Neutrophil (primary cell): ENCODE measurements at regions not wholly inside any gene's neighbourhood (a gene's known extent, or its start where the extent isn't known, plus 50 kb on each side); places are given as distances from the start of the nearest gene placed in this dataset.

ENCODE experiments used
- H3K27ac ChIP-seq: fragments of 200-600 bp; sonication (generic); 2 replicates; pipeline ENCODE4 v1.5.1; 2016; ENCODE audit warnings: mild to moderate bottlenecking, moderate library complexity
- H3K27me3 ChIP-seq: fragments of 200-600 bp; sonication (generic); 2 replicates; pipeline ENCODE4 v1.6.0; 2016; ENCODE audit warnings: mild to moderate bottlenecking
- H3K36me3 ChIP-seq: fragments of 200-600 bp; sonication (generic); 2 replicates; pipeline ENCODE4 v1.5.1; 2017
- H3K4me1 ChIP-seq, 2 experiments: fragments of 200-600 bp in 1 of 2; sonication (generic) in 1 of 2; 1 replicate in 1 of 2; 2 replicates in 1 of 2; pipeline versions ENCODE4 v1.5.1 to v1.6.1; 2013 to 2016; ENCODE audit warnings: low read depth in 1 of 2, low read length in 1 of 2, mild to moderate bottlenecking in 1 of 2, moderate library complexity in 1 of 2; ENCODE audit not compliant: control insufficient read depth in 1 of 2, insufficient read depth in 1 of 2
- H3K4me3 ChIP-seq, 2 experiments: fragments of 200-600 bp in 1 of 2; sonication (generic) in 1 of 2; 1 replicate in 1 of 2; 2 replicates in 1 of 2; pipeline ENCODE4 v1.5.1; 2013 to 2016; ENCODE audit warnings: low read depth in 1 of 2, low read length in 1 of 2, mild to moderate bottlenecking in 1 of 2, moderate library complexity in 1 of 2
- H3K9me3 ChIP-seq: fragments of 200-600 bp; sonication (generic); 2 replicates; pipeline ENCODE4 v1.5.1; 2016
- TF ChIP-seq, protein P1 (sequence below): fragments of 200-600 bp; sonication (generic); IDR thresholded peaks from 2 replicates; pipeline ENCODE4 v1.5.1; 2016; ENCODE audit warnings: antibody characterized with exemption

DNA sequence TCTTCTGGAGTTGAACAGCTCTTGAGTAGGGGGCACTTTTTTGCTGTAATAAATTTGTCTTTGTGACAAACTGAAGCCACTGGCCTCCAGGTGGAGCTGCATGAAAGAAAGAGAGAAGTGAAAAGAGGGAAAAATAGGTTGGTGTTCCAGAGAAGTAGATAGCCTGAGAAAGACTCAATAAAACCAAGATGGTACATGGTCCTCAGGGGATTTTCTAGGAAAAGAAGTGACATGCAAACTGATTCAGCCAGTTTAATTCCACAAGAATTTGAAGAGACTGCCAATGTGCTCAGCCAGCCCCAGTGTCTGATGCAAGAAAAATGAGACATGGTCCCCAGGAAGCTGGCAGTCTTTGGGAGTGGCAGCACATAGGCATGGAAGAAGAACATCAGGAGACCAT lies 152.7 kb downstream of the CD47 start:
- no peaks in the 10 kb centered on the region for H3K36me3 ChIP-seq
- TF ChIP-seq, protein P1, sequence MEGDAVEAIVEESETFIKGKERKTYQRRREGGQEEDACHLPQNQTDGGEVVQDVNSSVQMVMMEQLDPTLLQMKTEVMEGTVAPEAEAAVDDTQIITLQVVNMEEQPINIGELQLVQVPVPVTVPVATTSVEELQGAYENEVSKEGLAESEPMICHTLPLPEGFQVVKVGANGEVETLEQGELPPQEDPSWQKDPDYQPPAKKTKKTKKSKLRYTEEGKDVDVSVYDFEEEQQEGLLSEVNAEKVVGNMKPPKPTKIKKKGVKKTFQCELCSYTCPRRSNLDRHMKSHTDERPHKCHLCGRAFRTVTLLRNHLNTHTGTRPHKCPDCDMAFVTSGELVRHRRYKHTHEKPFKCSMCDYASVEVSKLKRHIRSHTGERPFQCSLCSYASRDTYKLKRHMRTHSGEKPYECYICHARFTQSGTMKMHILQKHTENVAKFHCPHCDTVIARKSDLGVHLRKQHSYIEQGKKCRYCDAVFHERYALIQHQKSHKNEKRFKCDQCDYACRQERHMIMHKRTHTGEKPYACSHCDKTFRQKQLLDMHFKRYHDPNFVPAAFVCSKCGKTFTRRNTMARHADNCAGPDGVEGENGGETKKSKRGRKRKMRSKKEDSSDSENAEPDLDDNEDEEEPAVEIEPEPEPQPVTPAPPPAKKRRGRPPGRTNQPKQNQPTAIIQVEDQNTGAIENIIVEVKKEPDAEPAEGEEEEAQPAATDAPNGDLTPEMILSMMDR: no peak
- H3K27ac ChIP-seq: no peak overlapping the region
- peaks cover 12% of the 10 kb centered on the region for H3K27me3 ChIP-seq
- H3K4me1 ChIP-seq: no peaks in the 10 kb centered on the region
- no peak overlapping the region for H3K4me3 ChIP-seq
- no peaks in the 10 kb centered on the region for H3K9me3 ChIP-seq

DNA sequence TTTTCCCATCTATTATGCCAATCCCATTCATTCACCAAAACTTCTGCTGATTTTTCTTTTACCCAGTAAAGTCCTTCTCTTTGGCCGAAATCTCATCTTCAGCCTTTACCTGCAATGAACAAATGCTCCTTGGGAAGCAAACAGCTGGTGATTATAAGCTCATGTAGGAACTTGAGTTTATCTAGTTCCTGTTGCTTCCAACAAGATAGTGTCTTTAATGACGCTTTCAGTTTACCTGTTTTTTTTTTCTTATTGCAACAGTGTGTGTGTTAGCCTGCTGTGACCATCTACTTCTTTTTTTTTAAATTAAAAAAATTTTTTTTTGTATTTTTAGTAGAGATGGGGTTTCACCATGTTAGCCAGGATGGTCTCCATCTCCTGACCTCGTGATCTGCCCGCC lies 156.0 kb downstream of the CD47 start:
- no peaks in the 10 kb centered on the region for H3K9me3 ChIP-seq
- H3K27ac ChIP-seq: no peak overlapping the region
- H3K4me1 ChIP-seq: no peaks in the 10 kb centered on the region
- TF ChIP-seq, protein P1: no peak
- no peaks in the 10 kb centered on the region for H3K36me3 ChIP-seq
- H3K27me3 ChIP-seq: peaks cover 10% of the 10 kb centered on the region
- no peak overlapping the region for H3K4me3 ChIP-seq

GRCh38 chr3:107933450-107933849 lies 157.4 kb downstream of the CD47 start:
- Histone ChIP-seq H3K4me3 (no peak overlapping the region), H3K27me3 (peaks cover 23% of the 10 kb centered on the region), H3K36me3 (no peaks in the 10 kb centered on the region), H3K27ac (no peak overlapping the region), H3K9me3 (no peaks in the 10 kb centered on the region), H3K4me1 (no peaks in the 10 kb centered on the region)
- TF ChIP-seq, protein P1: no peak

- no peaks in the 10 kb centered on the region for H3K9me3 ChIP-seq
- TF ChIP-seq, protein P1: no peak
- no peak overlapping the region for H3K4me3 ChIP-seq
- peaks cover 44% of the 10 kb centered on the region for H3K27me3 ChIP-seq
- H3K27ac ChIP-seq: no peak overlapping the region
- H3K36me3 ChIP-seq: no peaks in the 10 kb centered on the region
- H3K4me1 ChIP-seq: peaks cover 4 to 14% of the 10 kb centered on the region in 2 experiments
Observed at GRCh38 chr3:107931326-107931725, 159.5 kb downstream of the CD47 start.

DNA sequence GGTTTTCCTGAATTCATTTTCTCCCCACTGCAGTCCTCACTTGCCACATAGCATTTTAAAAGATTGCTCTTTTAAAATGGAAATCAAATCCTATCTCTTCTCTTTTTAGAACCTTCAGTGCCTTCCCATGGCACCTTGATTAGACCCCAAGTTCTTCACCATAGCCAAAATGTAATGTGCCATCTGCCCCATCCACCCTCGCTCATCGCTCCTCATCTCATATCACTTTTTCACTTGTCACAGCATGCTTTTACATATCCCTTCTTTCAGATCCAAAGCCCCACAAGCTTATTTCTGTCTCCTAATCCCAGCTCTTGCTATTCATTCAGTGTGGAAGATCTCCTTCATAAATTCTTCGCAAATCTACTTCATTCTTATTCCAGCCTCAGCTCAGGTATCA lies 161.7 kb downstream of the CD47 start:
- Histone ChIP-seq H3K4me3 (no peak overlapping the region), H3K27me3 (peaks cover 47% of the 10 kb centered on the region), H3K4me1 (peaks cover 4 to 14% of the 10 kb centered on the region in 2 experiments), H3K27ac (no peak overlapping the region), H3K36me3 (no peaks in the 10 kb centered on the region), H3K9me3 (no peaks in the 10 kb centered on the region)
- TF ChIP-seq, protein P1: no peak

DNA sequence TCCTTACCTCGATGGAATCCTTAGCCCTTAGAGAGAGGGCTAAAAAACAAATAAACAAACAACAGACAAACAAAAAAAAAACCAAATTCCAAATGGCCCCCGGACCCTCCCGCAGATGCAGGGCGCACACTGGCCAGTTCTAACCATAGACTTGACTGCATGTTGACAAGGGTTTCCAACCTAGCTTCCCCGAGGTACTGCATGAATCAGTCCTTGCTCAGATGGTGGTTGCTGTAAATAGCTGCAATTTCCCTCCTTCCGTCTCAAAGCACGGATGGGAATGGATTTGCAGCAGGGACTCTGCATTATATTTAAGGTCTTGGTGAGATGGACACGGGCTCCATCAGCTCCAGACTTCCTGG lies 162.8 kb downstream of the CD47 start:
- Histone ChIP-seq H3K9me3 (no peaks in the 10 kb centered on the region), H3K4me3 (peak overlapping the region; percentile 25 to 42), H3K4me1 (peaks cover 4 to 14% of the 10 kb centered on the region in 2 experiments), H3K27me3 (peaks cover 47% of the 10 kb centered on the region), H3K36me3 (no peaks in the 10 kb centered on the region), H3K27ac (no peak overlapping the region)
- TF ChIP-seq, protein P1: no peak
